ENCODE measurements at regions not wholly inside any gene's neighbourhood (a gene's known extent, or its start where the extent isn't known, plus 50 kb on each side); places are given as distances from the start of the nearest gene placed in this dataset.
"Not testable (repeated sequence)": the region's sequence is repeated elsewhere in the genome, so short reads cannot be mapped to it uniquely, and the experiment has no call there.

DNA sequence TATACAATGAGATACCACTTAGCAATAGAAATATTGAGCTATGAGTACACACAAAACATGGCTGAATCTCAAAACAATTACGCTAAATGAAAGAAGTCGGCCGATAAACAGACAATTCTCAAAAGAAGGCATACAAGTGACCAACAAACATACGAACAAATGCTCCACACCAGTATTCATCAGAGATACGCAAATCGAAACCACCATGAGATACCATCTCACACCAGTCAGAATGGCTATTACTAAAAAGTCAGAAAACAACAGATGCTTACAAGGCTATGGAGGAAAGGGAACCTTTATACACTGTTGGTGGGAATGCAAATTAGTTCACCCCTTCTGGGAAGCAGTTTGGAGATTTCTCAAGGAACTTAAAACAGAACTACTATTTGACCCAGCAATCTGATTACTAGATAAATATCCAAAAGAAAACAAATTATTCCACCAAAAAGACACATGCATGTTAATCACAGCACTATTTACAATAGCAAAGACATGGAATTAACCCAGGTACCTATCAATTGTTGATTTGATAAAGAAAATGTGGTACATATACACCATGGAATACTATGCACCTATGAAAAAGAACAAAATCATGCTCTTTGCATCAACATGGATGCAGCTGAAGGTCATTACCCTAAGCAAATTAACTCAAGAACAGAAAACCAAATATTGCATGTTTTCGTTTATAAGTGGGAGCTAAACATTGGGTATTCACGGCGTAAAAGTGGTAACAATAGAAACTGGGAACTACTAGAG lies 90.9 kb upstream of the GRAMD1B start:
- DNase-seq: no peak

DNA sequence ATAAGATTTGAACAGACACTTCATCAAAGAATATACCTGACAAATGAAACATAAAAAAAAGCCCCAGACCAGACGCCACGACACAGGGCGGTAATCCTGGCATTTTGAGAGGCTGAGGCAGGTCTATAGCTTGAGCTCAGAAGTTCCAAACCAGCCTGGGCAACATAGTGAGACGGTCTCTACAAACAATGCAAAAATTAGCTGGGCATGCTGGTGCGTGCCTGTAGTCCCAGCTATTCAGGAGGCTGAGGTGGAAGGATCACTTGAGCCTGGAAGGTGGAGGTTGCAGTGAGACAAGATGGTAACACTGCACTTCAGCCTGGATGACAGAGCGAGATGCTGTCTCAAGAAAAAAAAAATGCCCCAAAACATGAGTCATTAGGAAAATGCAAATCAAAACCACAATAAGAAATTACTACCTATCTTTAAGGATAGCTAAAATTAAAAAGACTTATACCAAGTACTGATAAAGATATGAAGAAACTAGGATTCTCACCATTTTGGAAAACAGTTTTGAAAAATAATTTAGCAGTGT lies 91.7 kb upstream of the GRAMD1B start:
- no peak for DNase-seq

DNA sequence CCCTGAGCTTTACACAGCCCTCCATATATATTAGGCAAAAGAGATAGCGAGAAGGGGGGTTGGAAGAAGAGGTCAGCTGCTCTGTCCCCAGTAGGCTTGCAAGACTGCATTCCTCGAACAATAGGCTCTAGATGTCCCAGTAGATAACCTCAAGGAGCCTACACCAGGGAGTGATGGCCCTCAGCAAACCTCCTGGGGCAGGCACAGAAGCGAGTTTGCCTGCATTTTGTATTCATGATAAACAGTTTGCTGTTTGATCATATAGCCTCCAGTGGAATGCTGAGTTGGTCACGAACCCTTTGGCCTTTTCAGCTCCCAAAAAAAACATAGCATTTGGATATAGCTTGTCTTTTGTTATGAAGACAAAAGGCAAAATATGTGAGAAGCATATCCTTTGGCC lies 95.1 kb upstream of the GRAMD1B start:
- no peak for DNase-seq

DNA sequence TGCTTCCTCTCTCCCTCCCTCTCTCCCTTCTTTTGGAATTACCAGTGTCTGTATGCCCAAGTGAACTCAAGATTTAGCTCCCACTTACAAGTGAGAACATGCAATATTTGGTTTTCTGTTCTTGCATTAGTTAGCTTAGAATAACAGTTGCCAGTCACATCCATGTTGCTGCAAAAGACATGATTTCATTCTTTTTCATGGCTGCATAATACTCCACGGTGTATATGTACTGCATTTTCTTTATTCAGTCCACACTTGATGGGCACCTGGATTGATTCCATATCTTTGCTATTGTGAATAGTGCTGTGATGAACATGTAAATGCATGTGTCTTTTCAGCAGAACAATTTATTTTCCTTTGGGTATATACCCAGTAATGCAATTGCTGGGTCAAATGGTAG lies 97.5 kb upstream of the GRAMD1B start:
- not testable (repeated sequence) for DNase-seq

DNA sequence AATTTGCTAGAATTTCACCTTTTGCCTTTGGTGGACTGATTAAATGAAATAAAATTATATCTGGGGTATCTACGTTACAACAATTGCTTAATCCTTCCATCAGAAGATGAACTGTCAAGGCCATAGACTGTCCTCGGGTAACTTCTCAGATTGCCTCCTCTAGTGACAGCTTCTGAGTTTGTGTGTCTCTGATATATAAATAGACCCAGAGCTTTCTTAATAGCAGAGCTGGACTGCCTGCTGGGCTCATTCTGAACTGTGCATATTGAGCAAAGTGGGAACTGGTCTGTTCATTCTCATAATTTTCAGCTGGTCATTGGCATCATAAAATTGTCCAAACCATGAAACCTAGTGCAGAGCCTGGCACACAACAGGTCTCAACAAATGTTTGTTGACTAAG lies 99.1 kb upstream of the GRAMD1B start:
- no peak for DNase-seq

DNA sequence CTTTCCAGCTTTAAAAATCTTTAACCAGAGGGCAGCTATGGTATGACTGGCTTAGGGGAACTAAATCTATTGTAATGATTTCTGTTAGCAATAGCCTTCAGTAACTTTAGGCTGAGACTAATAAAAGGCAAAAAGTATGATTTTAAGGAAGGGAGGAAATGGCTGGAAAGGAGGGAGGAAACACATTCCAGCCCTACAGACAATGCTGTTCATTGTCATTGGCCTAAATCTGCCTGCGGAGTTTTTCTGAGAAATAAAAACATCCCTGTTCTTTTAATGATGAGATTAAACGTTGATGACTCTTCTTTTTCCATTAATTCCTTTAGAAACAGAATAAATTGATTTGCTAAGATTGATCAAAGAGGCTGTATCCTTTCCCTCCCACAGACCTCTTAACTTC lies 99.6 kb upstream of the GRAMD1B start:
- no peak for DNase-seq

DNA sequence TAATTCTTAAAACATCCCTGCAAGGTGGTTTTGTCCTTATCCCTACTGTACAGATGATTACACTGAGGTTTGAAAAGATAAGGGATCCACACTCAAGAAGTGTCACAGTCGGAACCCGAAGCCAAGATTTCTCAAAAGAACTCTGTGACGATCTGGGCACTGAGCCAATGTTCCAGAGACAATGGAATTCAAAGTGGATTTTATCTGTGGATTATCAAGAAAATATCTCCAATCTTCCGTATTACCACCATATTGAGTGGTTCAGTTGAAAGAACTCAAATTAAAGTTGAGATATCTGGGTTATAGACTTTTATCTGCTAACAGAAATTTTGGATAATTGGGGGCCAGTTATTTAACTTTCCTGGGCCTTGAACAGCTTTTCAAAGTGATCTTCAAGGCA lies 100.0 kb upstream of the GRAMD1B start:
- DNase-seq: no peak

DNA sequence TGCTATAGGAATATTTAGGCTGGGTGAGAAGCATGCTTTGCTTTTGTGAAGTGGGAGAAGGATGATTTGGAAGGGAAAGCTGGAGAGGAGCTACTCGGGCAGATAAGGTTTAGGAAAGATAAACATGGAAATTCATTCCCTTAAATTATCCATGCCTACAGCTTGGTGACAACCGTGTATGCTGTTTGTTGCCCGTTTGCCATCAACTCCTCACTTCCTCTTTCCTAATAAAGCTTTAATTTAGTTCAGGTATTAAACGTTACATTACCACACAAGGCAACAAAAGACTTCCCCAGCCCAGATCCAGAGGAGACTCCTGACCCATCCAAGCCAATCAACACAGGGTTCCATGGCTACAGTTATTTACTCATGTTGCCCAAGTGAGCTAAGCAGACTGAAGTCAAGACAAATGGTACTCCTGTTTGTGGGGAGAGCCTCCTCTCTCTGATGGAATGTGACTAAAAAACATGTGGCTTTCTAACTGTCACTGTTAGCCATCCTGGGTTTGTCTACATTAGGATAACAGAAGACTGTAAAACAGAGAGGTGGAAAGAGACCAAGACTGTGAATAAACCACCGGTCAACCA lies 101.7 kb upstream of the GRAMD1B start:
- DNase-seq: no peak

DNA sequence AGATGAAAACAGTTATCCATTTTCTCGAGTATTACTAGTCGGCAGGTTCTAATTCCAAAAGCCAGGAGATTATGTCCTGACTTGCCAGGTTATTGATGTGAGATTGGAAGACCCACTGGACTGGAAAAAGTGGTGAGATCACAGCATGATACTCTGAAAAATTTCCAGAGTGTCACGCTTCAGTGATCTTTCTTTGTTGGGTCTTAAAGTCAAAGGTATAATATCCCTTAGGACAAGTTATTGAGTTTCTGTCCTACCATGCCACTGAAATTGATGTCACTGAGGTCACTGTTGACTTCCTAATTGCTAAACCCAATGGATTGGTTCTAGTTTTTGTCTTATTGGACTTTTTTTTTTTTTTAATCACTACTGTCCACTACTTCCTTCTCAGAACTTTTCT lies 104.5 kb upstream of the GRAMD1B start:
- no peak for DNase-seq

DNA sequence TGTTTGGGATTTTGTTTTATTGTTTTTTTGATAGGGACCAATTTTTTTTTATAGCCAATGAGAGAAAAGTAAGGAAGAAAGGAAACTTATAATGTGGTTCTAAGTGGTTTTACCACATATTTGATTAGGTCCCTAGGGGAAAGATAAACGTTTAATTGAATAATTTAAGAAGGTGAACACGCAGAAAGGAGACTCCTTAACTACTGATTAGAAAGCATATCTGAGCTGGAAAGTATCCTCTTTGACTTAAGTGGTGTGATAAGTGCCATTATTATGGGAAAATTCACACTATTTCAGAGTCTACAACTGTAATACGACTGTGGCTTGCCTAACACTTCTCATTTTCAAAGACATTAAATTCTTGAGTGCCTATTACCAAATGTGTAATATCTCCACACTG lies 106.5 kb upstream of the GRAMD1B start:
- DNase-seq: no peak

DNA sequence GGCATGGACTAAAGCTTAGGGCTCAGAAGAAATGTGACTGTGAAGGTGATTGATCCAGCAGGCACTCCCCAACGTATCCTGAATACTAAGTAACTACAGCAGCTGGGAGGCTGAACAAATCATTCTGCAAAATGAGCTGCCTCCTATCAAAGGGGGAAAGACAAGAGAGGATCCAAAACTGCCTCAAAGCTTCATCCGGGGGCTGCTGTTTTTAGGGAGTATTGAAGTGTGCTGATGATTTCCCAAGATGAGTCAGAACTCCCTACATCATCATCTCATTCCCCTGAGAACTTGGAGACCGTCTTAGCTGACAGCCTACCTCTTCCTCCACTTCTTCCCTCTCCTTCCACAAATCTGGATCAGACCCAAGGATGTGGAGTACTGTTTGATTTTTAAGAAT lies 108.4 kb upstream of the GRAMD1B start:
- DNase-seq: no peak

DNA sequence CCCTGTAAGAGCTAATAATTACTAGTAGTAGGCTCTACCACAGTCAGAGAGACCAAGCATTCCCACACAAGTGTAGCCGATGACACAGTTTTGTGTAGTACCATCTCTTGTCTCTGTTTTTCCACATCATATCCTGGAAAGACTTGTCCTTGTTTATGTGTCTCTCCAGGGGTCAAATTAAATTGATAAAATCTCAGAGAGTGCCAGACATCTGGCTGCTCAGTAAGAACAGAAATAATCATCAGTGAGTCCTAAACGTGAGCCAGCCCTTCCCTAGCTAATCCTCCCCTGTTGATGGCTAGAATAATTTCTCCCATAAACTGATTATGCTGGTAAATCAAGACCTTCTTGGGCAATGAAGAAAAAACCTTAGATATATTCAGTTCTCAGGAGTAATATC lies 111.4 kb upstream of the GRAMD1B start:
- no peak for DNase-seq

DNA sequence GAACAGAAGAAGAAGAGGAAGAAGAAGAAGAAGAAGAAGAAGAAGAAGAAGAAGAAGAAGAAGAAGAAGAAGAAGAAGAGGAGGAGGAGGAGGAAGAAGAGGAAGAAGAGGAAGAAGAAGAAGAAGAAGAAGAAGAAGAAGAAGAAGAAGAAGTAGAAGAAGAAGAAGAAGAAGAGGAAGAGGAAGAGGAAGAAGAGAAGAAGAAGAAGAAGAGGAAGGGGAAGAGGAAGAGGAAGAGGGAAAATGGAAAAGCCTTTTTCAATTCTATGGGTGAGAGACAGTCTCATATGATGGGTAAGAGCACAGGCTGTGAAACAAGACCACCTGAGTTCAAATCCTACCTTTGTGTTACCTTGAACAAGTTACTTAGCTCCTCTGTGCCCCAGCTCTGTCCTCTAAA lies 111.9 kb upstream of the GRAMD1B start:
- DNase-seq: not testable (repeated sequence)

DNA sequence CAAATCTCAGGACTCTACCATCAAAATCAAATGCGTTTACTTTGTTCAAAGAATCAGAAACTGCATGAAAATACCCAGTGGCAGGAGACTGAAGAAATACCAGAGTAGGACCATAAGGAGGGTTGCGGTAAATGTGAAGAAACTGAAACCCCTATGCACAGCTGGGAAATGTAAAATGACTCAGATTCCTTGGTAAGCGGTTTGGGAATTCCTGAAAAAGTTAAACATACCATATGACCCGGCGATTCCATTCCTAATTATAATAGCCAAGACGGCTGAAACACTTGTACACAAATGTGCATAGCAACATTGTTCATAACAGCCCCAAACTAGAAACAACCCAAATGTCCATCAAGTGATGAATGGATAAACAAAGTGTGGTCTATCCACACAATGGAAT lies 114.1 kb upstream of the GRAMD1B start:
- no peak for DNase-seq

DNA sequence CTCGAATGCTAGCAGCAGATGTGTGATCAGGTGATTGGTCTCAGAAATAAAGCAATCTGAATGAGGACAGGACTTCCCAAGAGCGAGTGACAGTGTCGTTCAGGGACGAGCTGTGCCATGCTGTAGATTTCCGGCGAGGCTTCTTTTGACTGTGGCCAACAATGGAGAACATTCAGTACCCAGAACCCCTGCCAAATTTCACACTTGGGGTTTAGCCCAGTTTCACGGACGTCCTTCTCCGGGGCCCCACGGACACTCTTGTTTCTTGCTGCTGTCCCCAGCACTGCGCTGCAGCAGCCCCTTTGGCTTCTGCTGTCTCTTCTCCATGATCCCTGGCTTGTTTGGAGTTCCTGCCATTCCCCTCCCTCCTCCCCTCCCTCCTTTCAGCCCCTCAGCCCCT lies 115.1 kb upstream of the GRAMD1B start:
- DNase-seq: no peak

DNA sequence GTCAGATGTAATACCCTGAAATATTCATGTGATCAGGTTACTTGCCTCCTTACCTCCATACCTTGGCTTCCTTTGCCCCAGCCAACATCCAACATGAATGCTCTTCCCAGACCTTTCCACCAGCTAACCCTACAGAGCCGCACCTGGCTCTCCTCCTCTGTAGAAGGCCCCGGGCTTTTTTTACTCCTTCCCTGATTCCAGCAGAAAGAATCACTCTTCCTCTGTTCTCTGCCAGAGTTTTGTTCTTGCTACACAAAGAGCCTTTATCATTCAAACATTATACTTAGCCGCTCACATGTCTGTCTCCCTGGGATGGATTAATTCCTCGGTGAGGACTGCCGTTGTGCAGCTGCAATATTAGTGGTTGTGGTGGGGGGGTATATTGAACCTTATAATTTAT lies 116.8 kb upstream of the GRAMD1B start:
- DNase-seq: no peak

DNA sequence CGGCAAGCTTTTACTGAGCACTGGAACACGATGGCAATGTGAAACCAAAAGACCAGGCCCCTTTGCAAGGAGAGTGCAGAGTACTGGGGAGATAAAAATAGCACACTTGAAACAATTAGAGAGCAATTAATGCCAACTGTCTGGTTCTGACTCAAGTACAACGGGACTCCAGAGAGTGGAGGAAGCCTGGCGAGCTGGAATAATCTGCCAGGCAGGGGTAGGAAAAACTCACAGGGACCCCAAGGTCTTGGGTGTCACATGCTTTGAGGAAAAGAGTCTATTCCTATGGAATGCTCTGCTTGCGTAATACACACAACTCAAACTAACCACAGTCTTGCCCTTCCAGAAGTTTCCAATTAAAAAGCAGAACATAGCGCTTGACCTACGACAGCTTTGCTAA lies 113.0 kb upstream of the CLMP start:
- no peak for DNase-seq

DNA sequence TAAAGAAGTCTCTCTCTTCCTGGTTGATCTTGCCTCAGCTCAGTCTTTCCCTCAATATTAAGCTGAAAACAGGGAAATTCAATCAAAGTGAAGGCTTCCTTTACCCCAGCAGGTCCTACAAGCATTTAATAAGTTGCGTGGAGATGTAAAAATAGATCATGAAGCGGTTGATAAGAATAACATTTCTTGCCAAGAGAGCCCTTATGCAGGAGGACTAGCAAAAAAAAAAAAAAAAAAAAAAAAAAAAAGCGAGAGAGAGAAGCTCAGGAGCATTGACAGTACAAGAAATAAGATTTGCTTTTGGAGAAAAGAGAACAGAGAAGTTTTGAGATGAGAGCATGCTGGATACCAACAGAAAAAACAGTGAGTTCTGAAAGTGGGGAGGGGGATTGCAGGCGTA lies 112.2 kb upstream of the CLMP start:
- DNase-seq: no peak

DNA sequence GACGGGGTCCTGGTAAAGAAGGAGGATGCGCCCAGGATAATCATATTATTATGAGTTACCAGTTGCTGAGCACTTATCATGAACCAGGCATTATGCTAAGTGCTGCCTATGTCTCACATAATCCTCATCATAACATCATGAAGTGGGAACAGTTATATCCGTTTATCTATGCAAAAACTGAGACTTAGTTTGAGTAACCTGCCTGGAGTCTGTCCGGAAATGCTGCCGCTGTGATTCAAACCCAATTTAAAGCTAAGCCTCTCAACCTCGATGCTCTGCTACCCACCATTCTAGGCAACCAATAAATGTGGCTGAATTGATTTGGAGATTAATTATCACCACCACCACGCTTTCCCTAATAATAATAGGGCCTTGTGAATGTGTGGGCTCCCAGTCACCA lies 111.5 kb upstream of the CLMP start:
- no peak for DNase-seq

DNA sequence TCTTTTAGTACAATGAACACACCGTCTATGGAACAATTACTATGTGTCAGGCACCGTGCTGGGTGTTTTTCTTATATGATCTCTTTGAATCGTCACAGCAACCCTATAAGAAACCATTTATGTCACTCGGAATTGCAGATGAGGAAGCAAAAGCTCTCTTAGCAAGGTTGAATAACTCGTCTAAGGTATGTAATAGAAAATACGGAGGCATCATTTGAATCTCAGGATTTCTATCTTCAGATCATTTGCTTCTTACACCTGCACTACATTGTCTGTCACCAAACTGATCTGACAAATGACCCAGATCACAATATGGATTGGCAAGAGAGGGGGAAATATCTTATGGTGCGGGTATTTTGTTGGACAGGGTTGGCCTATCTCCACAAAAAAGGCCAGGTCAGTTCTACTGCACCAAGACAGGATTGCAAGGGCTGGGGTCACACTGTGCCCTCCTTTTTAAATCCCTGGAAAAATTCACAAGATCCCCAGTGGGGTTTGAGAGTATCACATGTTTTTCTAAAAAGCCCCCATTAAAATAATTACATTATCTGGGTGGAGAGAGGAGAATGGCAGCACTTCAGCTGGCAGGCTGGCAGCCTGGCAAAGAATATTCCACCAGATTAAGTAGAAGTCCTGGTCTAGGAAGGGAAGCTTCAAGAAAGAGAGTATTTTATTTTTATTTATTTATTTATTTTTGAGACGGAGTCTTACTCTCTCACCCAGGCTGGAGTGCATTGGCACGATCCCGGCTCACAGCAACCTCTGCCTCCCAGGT lies 110.7 kb upstream of the CLMP start:
- no peak for DNase-seq

DNA sequence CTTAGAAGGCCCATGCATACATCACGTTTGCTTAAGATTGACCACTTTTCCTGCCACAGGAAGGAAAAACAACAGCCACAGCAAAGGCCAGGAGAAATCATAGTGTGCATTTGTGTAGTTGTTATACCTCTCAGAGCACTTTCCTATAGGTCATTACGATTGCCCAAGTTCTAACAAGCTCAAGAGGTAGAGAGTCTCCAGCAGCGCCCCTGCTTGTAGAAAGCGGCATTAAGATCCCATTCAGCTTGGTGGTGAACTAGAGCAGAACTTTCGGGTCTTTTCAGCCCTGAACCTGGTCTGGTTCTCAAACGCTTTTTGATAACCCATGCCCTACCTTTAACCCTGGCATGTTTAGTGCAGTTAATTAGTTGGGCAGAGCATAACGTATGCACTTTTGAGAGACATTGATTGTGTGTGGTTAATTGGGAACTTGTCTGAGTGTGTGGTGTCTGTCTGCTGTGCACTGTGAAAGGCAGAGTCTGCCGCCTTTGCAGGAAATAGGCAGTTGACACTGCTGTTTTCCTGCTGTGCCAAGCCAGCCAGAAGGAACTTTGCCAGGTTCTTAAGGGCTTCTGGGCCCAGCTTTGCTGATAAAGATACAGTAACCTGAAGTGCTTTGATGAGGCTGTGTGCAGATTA lies 109.9 kb upstream of the CLMP start:
- no peak for DNase-seq

DNA sequence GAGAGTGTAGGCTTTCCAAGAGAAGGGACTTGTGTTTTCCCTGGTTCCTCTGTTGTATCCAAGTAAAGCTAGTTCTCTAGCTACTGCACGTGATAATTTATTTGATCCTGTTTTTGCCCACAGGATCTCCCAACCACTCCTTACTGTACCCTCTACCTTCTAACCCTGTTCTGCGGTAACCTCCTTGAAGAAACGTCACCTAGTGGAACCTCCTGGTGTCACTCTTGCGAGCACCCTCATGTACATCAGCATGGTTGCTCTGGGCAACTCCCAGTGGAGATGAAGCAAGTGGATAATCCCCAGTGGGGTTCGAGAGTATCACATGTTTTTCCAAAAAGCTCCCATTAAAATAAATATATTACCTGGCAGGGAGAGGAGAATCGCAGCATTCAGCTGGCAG lies 108.9 kb upstream of the CLMP start:
- DNase-seq: no peak

DNA sequence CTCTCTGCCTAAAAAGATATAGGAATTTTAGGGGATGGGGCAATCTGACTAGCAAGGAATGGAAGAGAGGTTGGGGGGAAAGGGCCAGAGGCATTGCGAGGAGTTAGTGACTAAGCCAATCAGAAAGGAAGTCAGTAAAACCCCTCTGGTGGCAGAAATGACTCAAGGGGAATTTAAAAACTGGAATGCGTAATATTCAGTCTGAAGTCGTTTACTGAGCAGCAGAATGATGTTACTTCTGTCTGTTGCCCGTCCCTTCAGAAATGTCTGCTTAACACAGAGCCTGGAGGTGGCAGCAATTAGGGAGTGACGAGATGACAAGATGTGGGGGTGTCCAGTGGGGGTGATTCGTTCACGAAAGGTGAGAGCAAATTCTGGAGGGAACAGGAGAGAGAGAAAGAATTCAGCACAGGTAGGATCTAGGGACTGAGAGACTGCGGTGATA lies 107.7 kb upstream of the CLMP start:
- peak; percentile 26 to 33 for DNase-seq
